RWPE1 (cell line): ENCODE measurements at regions not wholly inside any gene's neighbourhood (a gene's known extent, or its start where the extent isn't known, plus 50 kb on each side); places are given as distances from the start of the nearest gene placed in this dataset.
"Not testable (repeated sequence)": the region's sequence is repeated elsewhere in the genome, so short reads cannot be mapped to it uniquely, and the experiment has no call there.

Experiments
- CTCF ChIA-PET: fragments of 350-600 bp; sonication (Branson Sonifier 250); formaldehyde crosslinking; extraction: SDS; loops from one replicate; lab custom pipeline; 2021; lab: Yijun Ruan, JAX
- POLR2A ChIA-PET: fragments of 400-600 bp; formaldehyde crosslinking; extraction: SDS; loops from one replicate; lab custom pipeline; 2020; ENCODE audit warnings: antibody characterized with exemption; ENCODE audit not compliant: low non-redundant PET; lab: Yijun Ruan, JAX
- DNase-seq: peaks from one replicate; pipeline ENCODE4 v3.0.0; 2012; ENCODE audit warnings: low spot score
- H3K27ac ChIP-seq: fragments of 450-650 bp; 2 replicates; pipeline ENCODE4 v1.5.1; 2017
- TF ChIP-seq, protein P1 (sequence below): fragments of 450-650 bp; conservative IDR thresholded peaks from 2 replicates; pipeline ENCODE4 v1.5.1; 2017; ENCODE audit warnings: low read depth, mild to moderate bottlenecking

- TF ChIP-seq, protein P1, sequence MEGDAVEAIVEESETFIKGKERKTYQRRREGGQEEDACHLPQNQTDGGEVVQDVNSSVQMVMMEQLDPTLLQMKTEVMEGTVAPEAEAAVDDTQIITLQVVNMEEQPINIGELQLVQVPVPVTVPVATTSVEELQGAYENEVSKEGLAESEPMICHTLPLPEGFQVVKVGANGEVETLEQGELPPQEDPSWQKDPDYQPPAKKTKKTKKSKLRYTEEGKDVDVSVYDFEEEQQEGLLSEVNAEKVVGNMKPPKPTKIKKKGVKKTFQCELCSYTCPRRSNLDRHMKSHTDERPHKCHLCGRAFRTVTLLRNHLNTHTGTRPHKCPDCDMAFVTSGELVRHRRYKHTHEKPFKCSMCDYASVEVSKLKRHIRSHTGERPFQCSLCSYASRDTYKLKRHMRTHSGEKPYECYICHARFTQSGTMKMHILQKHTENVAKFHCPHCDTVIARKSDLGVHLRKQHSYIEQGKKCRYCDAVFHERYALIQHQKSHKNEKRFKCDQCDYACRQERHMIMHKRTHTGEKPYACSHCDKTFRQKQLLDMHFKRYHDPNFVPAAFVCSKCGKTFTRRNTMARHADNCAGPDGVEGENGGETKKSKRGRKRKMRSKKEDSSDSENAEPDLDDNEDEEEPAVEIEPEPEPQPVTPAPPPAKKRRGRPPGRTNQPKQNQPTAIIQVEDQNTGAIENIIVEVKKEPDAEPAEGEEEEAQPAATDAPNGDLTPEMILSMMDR = no peak
- POLR2A ChIA-PET = no interaction called here
- DNase-seq = no peak
- CTCF ChIA-PET = no interaction called here
- no peak overlapping the region for H3K27ac ChIP-seq
Measured at GRCh38 chr3:34152656-34153055, 354.2 kb downstream of the PDCD6IP start.

GRCh38 chr3:34155108-34155507 is 356.7 kb downstream of the PDCD6IP start:
- DNase-seq = no peak
- ChIA-PET CTCF (no interaction called here), POLR2A (no interaction called here)

DNA sequence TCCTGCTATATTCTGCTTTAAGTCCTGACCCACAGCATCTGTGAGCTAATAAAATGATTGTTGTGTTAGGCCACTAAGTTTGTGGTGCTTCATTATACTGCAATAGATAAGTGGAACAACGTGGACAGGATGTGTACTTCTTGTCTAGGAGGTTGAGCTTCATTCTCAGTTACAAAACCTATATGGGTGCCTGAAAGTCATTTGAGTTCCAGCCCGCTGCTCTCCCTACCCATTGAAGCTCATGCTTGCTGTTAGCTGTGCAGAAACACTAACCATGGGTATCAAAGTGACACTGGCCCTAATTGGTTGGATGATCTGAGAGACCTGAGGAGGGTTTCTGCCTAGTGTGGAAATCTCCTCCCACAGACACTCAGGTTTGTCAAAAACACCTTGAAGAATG is 357.2 kb downstream of the PDCD6IP start:
- H3K27ac ChIP-seq = no peak overlapping the region
- DNase-seq = no peak
- ChIA-PET POLR2A (no interaction called here), CTCF (no interaction called here)
- TF ChIP-seq, protein P1 = no peak

More at GRCh38 chr3:34155108-34155507, 356.7 kb downstream of the PDCD6IP start:
- TF ChIP-seq, protein P1 = no peak
- no peak overlapping the region for H3K27ac ChIP-seq

DNA sequence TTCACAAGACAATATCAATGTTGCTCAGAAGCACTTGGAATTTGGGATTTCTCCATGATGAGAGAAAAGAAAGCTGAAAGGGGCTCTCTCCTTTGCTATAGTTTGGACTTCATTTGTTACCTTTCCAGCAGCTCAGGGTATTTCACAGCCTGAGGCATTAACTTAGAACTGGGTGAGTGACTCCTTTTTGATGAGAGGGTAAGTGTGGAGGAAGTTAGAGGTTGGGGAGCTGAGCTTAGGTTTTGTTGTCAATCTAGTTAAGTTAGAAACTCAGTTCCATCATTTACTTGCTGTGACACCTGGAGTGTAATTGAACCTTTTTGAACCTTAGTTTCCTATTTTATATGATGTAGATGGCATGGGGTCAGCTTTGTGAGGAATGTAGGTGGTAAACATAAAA is 359.1 kb downstream of the PDCD6IP start:
- TF ChIP-seq, protein P1 = no peak
- no peak overlapping the region for H3K27ac ChIP-seq
- DNase-seq = no peak
- CTCF ChIA-PET = no interaction called here
- POLR2A ChIA-PET = no interaction called here

- TF ChIP-seq, protein P1 = no peak
- ChIA-PET CTCF (no interaction called here), POLR2A (no interaction called here)
- H3K27ac ChIP-seq = no peak overlapping the region
- no peak for DNase-seq
Measured at GRCh38 chr3:34159613-34160420, 361.4 kb downstream of the PDCD6IP start.

DNA sequence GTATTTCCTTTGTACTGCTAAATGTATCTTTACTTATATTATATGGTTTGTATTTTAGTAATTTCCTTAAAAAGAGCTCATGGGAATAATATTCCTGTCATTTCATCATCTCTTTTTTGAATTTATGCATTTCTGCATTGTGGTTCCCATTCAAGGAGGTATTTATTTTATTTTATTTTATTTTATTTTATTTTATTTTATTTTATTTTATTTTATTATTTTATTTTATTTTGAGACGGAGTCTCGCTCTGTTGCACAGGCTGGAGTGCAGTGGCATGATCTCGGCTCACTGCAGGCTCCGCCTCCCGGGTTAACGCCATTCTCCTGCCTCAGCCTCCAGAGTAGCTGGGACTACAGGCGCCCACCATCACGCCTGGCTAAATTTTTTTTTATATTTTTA is 371.2 kb downstream of the PDCD6IP start:
- DNase-seq, POLR2A ChIA-PET, H3K27ac ChIP-seq, CTCF ChIA-PET: not testable (repeated sequence)

DNA sequence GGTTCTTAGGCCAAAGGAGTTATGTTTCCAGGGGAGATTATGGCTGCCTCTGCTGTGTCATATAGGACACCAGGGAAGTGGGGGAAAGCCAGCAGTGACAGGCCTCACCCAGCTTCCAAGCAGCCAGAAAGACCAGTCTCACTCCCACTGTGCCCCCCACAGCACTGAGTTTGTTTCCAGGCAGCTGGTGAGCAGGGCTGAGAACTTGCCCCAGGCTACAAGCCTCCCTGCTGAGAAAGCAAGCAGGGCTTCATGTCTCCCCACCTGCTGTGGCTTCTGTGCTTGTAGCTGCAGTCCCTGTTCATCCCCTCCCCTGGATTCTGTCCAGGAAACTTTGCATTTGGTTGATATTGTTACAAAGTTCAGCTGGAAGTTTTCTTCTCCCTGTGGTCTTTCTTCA is 376.3 kb downstream of the PDCD6IP start:
- TF ChIP-seq, protein P1 = no peak
- no peak overlapping the region for H3K27ac ChIP-seq
- DNase-seq = no peak
- POLR2A ChIA-PET = no interaction called here
- CTCF ChIA-PET = no interaction called here
